ENCODE measurements at regions not wholly inside any gene's neighbourhood (a gene's known extent, or its start where the extent isn't known, plus 50 kb on each side); places are given as distances from the start of the nearest gene placed in this dataset.

DNA sequence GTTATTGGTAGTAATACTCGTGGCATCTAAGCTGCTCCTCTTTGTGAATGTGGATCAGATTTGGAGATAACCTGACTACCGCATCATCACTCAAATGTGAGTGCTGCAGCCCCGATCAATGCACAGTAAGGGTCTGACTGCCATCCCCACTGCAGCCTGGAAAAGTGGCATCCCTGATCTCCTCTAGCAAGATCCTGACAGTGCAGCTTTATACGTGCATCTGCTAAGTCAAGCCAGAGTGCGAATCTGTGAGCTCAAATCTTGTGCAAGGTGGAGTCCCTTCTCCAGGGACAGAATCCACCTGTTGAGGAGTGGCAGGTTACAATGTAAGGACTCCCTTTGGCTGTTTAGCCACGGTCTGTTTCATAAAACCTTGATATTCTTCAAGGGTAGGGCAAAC, 215.0 kb upstream of the EXOC2 start:
- TF ChIP-seq SPI1 (IDR thresholded peaks at IDR 0.05; ENCODE audit: borderline replicate concordance, low read depth) (no peak), POLR2AphosphoS5 (IDR thresholded peaks at IDR 0.05; ENCODE audit: low read depth) (no peak), GABPA (IDR thresholded peaks at IDR 0.05; ENCODE audit: low read depth) (no peak)
- TF ChIP-seq, protein P1, sequence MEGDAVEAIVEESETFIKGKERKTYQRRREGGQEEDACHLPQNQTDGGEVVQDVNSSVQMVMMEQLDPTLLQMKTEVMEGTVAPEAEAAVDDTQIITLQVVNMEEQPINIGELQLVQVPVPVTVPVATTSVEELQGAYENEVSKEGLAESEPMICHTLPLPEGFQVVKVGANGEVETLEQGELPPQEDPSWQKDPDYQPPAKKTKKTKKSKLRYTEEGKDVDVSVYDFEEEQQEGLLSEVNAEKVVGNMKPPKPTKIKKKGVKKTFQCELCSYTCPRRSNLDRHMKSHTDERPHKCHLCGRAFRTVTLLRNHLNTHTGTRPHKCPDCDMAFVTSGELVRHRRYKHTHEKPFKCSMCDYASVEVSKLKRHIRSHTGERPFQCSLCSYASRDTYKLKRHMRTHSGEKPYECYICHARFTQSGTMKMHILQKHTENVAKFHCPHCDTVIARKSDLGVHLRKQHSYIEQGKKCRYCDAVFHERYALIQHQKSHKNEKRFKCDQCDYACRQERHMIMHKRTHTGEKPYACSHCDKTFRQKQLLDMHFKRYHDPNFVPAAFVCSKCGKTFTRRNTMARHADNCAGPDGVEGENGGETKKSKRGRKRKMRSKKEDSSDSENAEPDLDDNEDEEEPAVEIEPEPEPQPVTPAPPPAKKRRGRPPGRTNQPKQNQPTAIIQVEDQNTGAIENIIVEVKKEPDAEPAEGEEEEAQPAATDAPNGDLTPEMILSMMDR (IDR thresholded peaks at IDR 0.05; ENCODE audit: insufficient read depth, low read length), result no peak
- TF ChIP-seq, protein P2, sequence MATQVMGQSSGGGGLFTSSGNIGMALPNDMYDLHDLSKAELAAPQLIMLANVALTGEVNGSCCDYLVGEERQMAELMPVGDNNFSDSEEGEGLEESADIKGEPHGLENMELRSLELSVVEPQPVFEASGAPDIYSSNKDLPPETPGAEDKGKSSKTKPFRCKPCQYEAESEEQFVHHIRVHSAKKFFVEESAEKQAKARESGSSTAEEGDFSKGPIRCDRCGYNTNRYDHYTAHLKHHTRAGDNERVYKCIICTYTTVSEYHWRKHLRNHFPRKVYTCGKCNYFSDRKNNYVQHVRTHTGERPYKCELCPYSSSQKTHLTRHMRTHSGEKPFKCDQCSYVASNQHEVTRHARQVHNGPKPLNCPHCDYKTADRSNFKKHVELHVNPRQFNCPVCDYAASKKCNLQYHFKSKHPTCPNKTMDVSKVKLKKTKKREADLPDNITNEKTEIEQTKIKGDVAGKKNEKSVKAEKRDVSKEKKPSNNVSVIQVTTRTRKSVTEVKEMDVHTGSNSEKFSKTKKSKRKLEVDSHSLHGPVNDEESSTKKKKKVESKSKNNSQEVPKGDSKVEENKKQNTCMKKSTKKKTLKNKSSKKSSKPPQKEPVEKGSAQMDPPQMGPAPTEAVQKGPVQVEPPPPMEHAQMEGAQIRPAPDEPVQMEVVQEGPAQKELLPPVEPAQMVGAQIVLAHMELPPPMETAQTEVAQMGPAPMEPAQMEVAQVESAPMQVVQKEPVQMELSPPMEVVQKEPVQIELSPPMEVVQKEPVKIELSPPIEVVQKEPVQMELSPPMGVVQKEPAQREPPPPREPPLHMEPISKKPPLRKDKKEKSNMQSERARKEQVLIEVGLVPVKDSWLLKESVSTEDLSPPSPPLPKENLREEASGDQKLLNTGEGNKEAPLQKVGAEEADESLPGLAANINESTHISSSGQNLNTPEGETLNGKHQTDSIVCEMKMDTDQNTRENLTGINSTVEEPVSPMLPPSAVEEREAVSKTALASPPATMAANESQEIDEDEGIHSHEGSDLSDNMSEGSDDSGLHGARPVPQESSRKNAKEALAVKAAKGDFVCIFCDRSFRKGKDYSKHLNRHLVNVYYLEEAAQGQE (IDR thresholded peaks at IDR 0.05; ENCODE audit: insufficient replicate concordance, low read depth), result no peak
- Histone ChIP-seq H3K27ac (replicated peaks) (no peak overlapping the region), H3K27me3 (ENCODE audit: insufficient read depth, poor library complexity, severe bottlenecking) (no peaks in the 10 kb centered on the region), H3K4me3 (replicated peaks; ENCODE audit: insufficient read depth, low read length) (no peak overlapping the region)
- no peak for DNase-seq (ENCODE audit: low read depth in 1 of 2, low spot score in 1 of 2)

DNA sequence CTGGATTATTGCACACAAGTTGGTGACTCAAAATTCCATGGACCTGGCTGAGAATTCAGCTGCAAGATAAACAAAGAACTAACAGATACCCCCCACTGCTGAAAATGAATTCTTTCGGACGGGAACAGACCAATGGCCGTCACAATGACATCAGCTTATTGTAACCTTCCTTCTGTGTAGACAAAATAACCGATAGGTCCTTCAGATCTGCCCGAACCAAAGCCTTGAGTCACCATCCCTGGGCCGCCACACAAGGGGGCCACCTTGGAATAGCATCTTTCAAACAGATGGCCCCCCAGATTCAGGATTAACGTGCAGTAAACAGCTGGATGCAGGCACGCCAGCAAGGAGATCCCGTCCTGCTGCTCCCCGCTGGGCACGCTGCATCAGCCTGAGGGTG, 214.0 kb upstream of the EXOC2 start:
- DNase-seq (ENCODE audit: low read depth in 1 of 2, low spot score in 1 of 2), result no peak
- Histone ChIP-seq H3K27ac (replicated peaks) (no peak overlapping the region), H3K27me3 (ENCODE audit: insufficient read depth, poor library complexity, severe bottlenecking) (no peaks in the 10 kb centered on the region), H3K4me3 (replicated peaks; ENCODE audit: insufficient read depth, low read length) (no peak overlapping the region)
- TF ChIP-seq SPI1 (IDR thresholded peaks at IDR 0.05; ENCODE audit: borderline replicate concordance, low read depth) (no peak), POLR2AphosphoS5 (IDR thresholded peaks at IDR 0.05; ENCODE audit: low read depth) (no peak), GABPA (IDR thresholded peaks at IDR 0.05; ENCODE audit: low read depth) (no peak)
- TF ChIP-seq, protein P2 (IDR thresholded peaks at IDR 0.05; ENCODE audit: insufficient replicate concordance, low read depth), result no peak
- TF ChIP-seq, protein P1 (IDR thresholded peaks at IDR 0.05; ENCODE audit: insufficient read depth, low read length), result no peak

DNA sequence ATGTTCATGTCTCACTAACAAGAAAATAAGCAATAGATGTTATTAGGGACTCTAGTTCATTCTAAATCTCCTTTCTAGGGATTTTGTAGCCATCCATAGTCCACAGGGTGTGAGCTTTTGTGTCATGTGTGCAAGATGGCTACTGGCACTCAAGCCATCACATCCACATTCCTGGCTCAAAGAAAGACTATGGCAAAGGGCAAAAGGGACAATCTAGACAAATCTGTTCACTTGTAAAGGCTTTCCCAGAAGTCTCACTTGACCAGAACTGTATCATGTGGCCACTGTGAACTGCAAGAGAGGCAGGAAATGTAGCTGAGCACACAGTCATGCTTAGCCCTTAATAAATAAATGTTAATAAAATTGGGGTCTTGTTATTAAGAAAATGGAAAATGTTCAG, 212.6 kb upstream of the EXOC2 start:
- no peak overlapping the region for H3K27ac ChIP-seq (replicated peaks)
- DNase-seq (ENCODE audit: low read depth in 1 of 2, low spot score in 1 of 2), result no peak

More for the DNA sequence above, 212.6 kb upstream of the EXOC2 start:
- TF ChIP-seq, protein P2 (IDR thresholded peaks at IDR 0.05; ENCODE audit: insufficient replicate concordance, low read depth), result no peak
- TF ChIP-seq, protein P1 (IDR thresholded peaks at IDR 0.05; ENCODE audit: insufficient read depth, low read length), result no peak
- TF ChIP-seq POLR2AphosphoS5 (IDR thresholded peaks at IDR 0.05; ENCODE audit: low read depth), result no peak
- TF ChIP-seq GABPA (IDR thresholded peaks at IDR 0.05; ENCODE audit: low read depth), result no peak
- no peak for TF ChIP-seq SPI1 (IDR thresholded peaks at IDR 0.05; ENCODE audit: borderline replicate concordance, low read depth)
- Histone ChIP-seq H3K27me3 (ENCODE audit: insufficient read depth, poor library complexity, severe bottlenecking) (no peaks in the 10 kb centered on the region), H3K4me3 (replicated peaks; ENCODE audit: insufficient read depth, low read length) (no peak overlapping the region)

Measured in HL-60 (cell line).